HG03469 (cell line): ENCODE measurements at regions not wholly inside any gene's neighbourhood (a gene's known extent, or its start where the extent isn't known, plus 50 kb on each side); places are given as distances from the start of the nearest gene placed in this dataset.

Experiments used
- ATAC-seq: cut with Tn5 transposase; IDR thresholded peaks from one replicate; pipeline ENCODE4 v1.9.1; 2021; ENCODE audit warnings: mild to moderate bottlenecking, moderate library complexity, moderate number of reproducible peaks; ENCODE audit not compliant: unreplicated experiment

DNA sequence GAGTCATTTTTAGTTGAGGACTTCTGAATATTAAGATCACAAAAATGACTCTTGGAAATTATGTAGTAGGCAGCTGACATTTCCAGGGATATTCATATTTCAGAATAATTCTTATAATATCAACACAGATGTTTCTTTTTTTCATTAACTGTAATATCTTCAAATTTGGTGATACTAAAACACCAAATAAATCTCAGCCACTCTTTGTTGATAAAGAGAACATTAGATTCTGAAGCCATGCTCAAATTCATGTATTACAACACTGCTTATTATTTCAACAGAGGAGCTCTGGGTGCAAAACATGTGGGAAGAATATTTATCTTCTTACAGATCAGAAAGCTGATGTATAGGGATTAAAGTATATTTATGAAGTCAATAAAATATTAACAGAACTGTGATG lies 355.4 kb downstream of the CRPPA start:
- ATAC-seq = no peak

DNA sequence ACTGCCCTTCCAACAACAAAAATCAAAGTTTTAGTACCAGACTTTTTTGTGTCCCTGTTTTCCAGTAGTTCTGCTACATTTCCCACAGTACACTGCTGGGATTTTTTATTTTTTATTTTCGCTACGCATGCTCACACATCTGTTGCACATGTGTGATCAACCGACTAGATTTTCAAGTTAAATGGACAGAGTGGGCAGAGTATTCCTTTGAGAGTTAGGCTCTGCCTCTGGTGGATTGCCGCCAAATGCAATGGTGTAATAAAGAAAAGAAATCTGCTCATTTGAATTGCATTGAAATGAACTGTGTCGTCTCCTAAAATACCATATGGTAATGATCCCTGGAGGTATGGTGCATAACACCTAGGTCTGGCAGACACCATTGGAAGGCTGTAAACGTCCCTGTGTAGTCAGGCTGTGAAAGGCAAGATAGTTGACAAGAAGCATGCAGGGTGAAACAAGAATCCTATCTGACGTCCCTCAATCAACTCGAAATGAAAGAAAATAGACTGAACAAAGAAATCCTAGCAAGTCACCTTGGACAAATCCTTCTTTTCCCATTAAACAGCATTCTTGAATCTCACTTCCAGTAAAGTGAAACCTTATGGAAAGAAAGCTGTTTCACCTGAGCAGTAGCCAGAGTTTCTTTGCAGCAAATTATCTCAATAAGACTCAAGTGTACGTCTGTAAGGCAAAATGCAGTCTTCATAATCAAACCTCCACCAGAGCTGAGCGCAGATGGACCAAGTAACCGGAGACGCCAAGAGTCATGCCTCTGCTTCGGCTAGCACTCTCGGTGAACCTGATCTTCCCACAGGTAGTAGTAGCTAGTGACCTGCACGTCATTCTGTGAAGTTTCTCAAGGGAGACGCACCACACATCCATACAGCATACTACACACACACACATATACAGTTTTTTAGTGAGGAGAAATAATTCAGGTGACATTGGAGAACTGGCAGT lies 357.3 kb downstream of the CRPPA start:
- ATAC-seq = no peak

DNA sequence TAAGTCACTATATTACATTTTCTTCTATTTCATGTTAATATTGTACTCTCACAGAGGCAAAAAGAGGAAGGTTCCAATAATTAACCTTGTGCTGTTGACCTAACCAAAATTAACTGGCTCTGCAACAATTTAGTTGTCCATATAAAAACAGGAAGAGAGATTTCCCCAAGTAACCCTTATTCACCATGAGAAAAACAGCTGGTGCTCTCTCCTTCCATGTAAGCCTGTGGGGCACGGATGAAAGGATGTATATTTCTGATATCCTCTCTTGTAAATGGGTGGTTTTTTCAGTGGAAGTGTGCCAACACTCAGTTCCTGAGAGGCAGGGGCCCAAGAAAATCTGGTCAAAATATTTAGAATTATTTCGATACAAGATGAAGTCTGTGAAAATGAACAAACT lies 358.1 kb downstream of the CRPPA start:
- ATAC-seq = no peak

DNA sequence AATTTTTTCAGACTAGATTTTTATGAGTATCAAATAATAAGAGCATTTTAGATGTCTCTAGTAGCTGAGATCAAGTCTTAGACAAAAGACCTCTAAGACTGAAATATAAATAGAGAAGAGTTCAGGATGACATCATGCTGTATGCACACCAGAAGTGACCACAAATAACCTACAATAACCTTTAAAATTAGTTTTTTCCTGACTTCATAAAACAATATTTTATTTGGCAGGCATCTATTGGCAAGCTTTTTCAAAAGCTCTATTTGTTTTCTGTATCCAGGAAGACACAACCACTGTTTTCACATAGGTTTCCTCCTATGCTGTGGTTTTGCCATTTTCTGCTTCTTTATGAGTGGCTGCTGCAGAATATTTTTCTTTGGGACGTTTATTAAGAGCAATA lies 359.1 kb downstream of the CRPPA start:
- no peak for ATAC-seq

DNA sequence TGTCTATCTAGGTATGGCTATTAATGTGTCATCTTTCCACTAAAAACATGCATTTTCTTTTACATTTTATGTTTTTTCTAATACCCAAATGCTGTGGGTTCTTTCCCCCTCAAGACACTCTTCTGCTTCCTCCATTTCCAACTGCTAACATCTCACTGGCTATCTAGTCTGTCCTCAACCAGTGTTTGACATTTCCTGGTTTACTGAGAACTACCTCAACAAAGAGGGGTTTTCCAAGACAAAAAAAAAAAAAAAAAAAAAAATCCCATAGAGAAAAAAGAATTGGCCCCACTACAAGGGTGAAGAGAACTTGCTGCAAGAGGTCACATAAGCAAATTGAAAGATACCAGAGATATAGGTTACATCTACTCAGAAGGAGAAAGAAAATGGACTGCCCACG lies 359.7 kb downstream of the CRPPA start:
- no peak for ATAC-seq

DNA sequence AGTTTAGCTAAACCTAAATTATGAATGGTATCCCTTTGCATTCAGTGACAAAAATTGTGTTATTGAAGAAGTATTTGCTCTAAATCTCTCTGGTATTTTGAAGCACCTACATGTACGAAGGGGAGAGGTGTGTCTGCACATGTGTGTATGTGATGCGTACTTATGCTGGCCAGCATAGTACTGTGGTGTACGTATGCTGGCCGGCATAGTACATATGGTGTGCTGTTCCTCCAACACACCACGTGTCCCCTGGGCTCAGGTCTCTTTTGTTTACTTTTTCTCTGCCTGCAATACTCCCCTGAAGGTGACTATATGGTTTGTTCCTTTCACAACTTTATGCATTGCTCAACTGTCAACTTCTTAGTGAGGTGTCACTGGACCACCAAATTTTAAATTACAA lies 360.3 kb downstream of the CRPPA start:
- no peak for ATAC-seq

DNA sequence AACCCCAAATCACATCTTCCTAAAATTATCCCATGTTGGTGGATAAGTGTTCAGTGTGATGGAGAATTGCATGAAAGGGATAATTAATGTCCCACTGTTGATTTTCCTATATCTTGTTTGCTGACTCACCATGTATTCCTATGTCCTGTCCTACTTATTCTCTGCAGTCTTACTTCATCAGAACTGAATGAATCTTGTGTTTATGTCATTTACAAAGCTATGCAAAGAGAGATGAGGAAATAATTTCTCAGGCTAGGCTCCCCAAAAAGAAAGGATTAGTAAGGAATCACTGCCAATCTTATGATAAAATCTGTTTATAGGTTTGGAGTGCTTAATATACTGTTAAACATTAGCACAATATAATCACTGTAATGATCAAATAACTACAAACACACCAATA lies 360.8 kb downstream of the CRPPA start:
- no peak for ATAC-seq

DNA sequence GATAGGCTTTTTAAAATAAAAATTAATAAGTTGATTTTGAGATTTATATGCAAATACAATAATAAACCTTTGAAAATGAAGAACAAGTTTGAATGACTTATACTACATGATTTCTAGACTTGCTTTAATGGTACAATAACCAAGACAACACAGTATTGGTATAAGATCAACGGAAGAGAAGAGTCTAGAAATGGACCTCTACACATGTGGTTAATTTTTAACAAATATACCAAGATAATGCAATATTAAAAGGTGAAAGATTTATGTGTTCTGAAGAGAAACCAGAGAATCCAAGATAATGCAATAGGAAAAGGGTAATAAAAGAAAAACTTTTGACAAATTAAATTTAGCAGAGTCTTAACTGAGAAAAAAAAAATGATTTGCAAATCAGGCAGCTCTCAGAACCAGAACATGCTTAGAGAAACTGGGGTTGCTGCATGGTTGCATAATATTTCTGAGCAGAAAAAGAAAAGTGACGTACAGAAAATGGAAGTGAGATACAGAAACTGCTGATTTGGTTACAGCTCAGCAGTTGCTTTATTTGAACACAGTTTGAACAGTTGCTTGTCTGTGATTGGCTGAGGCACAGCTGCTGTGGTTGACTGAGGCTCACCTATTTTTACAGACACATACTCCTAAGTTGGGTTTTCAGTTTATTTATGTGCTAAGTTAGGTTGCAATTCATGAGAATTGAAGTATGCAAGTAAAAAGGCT lies 365.9 kb downstream of the CRPPA start:
- ATAC-seq = peak; percentile 71

DNA sequence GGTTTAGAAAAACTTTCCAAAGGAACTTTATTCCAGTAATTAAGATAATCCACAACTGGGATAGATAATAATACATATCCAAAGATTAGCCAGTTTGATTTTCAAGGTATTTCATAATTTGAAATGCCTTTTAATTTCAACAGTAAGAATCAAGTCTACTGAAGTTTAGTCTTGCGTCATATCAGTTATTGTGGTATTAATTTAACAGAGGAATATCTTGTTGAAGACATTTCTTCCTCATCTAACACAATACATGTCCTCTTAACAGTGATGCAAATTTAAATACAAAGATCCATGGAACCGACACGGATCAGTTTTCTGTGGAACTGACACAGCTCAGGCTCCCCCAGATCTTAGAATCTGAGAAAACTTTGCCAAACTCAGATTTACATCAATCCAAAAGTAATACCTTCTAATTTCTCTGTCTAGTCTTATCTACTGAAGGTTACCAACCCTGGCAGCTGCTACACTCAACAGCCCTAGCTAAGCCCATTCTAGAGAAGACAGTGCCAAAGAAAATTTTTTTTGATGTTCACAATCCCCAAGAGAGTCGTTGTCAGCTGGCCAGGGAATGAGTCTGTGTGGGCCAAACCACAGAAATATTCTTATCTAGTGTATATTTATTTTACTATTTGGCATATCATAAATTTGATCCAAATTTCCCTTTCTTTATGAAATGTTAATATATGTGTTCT lies 365.2 kb upstream of the MEOX2 start:
- no peak for ATAC-seq

DNA sequence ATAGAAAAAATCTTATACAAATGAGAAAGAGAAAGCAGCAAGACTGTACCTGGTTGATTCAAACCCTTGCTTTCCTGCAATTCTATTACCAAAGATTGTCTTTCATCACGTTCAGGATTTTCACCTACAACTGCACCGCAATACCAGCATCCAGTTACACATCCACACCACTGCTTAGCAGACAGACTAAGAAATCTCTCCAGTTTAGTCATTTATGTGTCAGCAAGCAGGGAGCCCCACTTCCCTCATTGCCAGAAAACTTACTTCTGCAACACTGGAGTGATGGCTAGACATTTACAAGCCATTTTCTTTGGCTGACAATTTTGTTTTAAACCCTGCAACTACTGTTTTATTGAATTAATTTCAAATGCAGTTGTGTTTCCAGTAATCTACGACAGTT lies 359.6 kb upstream of the MEOX2 start:
- no peak for ATAC-seq

DNA sequence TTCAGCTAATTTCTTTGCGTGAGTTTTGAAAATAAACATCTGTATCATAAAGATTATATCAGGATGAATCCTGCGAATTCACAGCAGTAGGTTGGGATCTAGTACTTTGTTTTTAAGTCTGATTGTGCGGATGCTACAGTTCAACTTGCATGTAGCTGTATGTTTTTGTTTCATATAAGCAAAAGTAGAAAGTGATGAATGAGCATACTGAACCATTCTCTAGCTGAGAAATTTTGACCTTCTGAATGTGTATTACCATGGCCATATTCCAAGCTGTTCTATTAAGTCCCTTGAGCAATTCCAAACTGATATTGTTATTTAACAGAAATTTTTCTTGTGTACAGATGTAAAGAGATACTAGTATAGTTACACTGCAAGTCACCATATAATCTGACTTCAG lies 358.8 kb upstream of the MEOX2 start:
- ATAC-seq = no peak

DNA sequence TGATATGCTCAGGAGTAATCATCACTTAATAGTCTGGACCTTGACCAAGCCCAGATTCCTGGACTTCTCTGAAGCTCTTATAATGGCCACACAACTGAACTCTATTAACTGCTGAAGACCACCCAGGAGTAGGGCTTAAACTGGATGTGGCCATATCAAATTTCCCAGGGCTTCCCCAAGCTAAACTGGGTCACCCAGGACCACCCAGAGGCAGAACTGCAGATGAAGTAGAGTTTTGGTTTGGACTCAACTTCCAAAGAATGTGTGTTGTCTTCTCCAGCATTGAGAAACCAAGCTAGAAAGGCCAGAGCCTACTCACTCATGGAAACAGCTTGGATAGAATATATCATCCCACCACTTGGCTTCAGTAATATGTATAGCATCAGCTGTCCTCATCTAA lies 358.2 kb upstream of the MEOX2 start:
- no peak for ATAC-seq

DNA sequence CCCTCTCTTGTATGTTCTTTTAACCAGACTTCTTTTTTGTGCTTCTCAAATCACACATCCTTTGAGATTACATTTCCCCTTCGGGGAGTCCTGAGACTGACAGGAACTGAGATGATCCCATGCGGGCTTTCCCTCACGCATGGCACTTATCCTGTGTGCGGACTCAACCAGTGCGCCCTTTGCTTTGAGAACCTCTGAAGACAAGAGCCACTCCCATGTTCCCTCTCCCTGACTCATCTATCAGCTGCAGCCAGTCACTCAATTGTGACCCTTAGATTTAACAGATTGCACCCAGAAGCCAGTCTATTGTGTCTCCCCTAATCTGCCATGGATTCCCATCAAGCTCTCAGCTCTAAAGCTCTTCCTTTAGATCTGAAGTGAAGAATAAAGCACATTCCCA lies 353.9 kb upstream of the MEOX2 start:
- no peak for ATAC-seq

DNA sequence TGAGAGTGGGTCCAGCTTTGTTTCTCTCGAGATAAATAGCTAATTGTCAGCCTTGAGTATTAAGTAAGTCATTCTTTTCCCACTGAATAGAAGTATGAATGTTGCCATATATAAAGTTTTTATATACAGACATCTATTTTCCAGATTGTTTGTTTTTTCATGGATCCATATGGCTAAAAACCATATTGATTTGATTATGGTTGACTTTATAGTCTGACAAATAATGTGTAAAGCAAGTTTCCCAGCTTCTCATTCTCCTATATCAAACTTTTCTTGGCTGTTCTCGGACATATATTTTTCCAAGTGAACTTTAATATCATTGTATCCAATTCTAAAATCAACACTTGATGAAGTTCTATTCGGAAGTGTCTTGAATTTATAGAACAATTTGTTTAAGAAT lies 352.4 kb upstream of the MEOX2 start:
- ATAC-seq = no peak

DNA sequence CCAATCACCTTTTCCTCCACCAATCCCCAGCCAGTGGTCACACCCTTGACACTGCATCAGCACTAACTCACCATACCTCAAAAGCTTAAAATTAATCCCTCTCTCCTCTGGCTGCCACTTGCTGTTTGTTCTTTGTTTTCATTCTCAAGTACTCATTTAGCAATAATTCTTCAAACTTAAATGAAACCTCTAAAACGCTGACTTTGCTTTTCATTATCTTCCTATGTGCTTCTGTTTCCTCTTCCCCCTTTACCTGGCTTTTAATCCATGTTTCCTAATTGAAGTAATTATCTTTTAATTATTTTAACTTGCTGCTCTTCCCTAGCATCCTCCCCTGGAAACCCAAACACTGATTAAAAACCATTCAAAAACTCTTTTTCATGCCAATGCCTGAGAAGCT lies 348.9 kb upstream of the MEOX2 start:
- no peak for ATAC-seq

DNA sequence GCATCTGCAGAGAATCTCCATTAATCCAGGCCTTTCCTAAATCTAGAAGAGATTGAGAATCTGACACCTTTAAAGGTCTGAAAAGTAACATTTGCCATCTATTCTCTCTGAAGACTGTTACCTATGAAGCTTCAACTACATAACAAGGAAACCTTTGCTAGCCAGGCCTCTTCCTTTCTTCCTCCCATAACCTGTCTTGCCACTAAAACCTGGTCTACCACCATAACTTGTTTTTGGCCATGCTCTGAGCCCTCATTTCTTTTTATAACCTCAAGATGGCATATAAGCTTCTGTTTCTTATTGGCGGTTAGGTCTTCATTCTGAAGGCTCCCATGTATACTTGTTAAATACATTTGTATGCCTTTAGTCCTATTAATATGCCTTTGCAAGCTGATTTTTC lies 348.4 kb upstream of the MEOX2 start:
- no peak for ATAC-seq

DNA sequence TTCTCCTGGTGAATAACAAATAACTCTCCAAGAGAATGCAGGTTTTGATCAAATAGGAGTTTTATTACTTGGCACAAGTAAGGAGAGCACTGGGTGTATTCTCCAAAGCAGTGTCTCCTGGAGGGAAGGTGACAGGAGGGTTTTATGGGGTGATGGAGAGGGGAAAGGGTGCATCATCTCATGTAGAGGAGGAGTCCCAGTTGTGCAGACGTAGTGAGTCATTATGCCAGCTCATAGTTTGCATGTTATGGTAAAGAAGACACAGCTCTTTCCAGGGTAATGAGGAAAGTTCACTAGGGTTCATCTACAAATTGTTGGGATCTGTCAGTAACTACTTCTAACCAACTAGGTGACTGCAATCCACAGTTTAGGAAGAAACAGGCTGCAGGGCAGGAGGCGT lies 347.9 kb upstream of the MEOX2 start:
- no peak for ATAC-seq

DNA sequence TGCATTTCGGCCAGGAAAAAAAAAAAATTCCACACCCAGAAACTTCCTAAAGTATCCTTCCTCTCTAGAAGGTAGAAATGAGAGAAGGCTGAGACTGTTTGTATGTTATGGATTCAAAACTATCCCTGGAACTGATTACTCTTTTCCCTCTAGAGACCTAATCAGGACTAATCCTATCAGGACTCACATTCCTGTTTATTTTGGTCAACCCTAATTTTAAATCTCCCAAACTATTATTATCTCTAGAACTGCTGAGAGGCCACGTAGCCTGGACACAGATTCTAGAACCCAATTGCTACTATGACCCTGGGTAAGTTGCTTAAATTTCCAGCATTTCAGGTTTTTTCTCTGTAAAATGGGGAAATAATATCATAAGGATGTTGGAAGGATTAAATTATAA lies 346.8 kb upstream of the MEOX2 start:
- ATAC-seq = no peak

DNA sequence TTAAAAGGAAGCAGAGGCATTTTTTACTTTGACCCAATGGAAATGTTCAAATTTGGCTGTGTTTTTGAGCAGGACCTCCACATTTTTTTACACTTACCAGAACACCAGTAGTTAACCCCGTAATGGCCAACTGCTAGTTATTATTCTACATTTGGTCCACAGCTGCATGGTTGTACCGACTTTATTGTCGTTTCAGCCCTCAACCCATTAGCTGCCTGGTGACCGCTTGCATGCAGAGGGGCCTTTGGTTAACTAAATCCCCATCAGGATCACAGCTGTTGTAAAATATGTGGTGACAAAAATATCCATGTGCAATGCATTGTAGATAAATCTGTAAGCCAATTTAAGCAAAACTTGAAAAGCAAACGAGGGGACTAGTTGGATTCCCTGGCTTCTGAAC lies 342.2 kb upstream of the MEOX2 start:
- ATAC-seq = no peak

DNA sequence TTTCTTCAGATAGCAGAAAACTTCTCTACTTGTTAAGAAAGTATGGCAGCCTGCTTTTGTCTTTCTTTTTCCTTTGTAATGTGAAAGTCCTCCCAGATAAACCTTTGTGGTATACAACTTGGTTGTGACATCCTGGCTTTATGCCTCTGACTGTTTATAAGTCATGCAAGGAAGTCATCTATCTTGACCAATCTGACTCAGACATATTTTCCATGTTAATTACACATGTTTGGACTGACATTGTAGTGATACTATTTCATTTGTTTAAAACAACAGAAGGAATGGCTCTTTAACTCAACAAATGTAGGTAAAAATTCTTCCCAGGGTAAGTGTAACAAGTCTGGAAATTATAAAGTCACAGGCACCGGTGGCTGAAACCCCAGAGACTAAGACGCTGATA lies 341.6 kb upstream of the MEOX2 start:
- no peak for ATAC-seq

DNA sequence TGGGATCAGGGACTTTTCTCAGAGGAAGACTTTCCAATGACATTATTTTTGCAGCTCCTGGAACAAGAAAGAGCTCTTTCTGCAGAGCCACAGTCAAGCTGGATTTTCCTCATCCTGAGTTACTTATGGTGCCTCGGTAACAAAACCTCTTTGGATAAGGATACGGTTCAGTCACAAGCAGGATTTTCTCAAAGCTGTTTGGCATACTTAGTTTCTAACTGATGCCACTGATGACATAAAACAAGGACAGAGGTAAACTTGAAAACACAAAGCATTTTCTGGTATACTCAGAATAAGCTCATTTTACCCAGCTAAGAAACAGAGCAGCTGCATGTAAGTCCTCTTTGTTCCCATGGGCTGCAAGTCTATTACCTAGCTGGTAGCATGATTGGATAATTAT lies 340.9 kb upstream of the MEOX2 start:
- ATAC-seq = no peak
